GM12872 (cell line): ENCODE measurements at regions not wholly inside any gene's neighbourhood (a gene's known extent, or its start where the extent isn't known, plus 50 kb on each side); places are given as distances from the start of the nearest gene placed in this dataset.

Source experiments
- TF ChIP-seq, protein P1 (sequence below): IDR thresholded peaks from 3 replicates; pipeline ENCODE4 v1.5.1; 2011; ENCODE audit warnings: low read depth, mild to moderate bottlenecking, low read length, moderate library complexity; ENCODE audit not compliant: insufficient read depth

DNA sequence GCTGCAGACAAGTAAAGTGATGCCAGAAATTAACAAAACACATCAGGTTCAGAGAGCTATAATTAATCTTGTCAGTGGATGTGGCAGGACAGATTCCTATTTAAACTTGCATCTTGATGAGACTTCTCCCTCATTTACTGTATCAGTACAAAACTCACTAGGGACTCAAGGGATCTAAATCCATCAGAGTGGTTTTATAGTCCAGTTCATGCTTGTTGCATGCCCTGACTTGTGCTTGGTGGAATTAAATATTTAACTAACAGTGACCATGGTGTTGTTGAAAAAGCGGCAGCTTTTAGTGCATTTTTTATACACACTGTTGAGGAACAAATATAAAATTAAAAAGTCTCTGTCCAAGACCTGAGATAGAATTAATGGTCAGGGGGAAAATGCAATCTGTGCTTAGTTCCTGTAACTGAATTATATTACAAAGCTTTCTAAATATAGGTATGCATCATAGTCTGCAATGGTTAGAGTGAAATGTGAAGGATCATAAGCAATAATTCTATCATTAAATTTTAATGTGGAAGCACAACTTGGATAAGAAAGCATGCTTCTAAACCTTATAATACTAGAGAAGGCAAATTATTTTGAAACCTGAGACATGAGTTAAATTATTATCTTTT is 1475.5 kb upstream of the TENM4 start:
- TF ChIP-seq, protein P1, sequence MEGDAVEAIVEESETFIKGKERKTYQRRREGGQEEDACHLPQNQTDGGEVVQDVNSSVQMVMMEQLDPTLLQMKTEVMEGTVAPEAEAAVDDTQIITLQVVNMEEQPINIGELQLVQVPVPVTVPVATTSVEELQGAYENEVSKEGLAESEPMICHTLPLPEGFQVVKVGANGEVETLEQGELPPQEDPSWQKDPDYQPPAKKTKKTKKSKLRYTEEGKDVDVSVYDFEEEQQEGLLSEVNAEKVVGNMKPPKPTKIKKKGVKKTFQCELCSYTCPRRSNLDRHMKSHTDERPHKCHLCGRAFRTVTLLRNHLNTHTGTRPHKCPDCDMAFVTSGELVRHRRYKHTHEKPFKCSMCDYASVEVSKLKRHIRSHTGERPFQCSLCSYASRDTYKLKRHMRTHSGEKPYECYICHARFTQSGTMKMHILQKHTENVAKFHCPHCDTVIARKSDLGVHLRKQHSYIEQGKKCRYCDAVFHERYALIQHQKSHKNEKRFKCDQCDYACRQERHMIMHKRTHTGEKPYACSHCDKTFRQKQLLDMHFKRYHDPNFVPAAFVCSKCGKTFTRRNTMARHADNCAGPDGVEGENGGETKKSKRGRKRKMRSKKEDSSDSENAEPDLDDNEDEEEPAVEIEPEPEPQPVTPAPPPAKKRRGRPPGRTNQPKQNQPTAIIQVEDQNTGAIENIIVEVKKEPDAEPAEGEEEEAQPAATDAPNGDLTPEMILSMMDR = no peak

DNA sequence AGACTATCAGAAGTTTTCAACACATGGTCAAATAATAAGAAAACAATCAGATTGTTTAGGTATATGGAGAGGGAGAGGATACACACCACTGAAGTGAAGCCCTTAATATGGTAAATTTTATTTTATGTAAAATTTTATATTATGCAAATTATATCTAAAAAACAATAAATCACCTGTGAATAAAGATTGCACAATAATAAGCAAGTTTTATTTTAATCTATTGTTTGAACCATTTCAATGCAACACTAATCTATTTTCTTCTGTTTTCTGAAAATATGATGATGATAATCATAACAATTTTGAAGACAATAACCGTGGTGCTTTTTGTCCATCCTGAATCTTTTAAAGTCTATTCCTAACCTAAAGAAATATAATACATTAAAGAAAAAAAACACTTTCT is 1473.5 kb upstream of the TENM4 start:
- TF ChIP-seq, protein P1 = no peak

DNA sequence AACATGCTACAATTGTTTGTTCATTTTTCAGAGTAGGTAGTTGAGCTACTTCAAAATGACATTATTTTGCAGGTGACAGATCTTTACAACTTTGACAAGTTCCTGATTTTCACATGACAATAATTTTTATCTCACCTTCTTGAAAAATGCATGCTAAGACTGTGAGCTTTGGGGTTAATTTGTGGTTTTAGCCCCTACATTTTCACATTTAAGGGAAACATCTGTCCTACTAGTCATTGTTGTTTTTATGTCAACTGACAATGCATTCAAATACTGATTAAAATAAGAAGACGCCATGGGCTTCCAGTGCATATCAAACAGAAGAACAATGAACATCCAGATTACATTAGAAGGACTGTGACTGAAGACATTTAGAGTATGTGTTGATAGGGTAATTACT is 1470.8 kb upstream of the TENM4 start:
- TF ChIP-seq, protein P1 = no peak

DNA sequence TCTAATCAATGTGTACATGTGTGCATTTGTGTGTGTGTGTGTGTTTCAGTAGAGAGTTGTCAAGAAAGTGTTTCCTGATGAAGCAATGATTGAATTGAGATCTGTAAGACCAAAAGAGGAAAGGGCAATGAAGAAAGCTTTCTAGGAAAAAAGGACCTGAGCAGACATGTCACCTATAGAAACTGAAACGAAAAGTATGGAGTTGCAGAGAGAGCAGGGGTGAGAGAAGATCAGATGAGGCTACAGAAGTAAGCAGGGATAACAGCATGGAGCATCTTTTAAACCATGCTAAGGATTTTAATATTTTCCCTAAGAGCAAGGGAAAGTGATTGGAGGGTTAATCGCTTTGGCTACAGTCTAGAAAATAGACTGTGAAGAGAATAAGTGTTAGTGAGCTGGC is 1459.4 kb upstream of the TENM4 start:
- TF ChIP-seq, protein P1 = no peak

DNA sequence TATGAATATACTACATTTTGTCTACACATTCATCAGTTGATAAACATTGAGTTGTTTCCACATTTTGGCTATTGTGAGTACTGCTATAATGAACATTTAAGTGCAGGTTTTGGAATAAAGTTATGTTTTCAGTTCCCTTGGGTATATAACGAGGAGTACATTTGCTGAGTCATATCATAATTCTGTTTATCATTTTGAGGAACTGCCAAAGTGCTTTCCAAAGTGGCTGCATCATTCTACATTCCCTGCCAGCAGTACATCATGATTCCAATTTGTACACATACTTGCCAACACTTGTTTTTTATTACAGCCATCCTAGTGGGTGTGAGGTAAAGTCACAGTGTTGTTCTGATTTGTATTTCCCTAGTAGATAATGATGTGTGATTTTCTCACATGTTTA is 1458.6 kb upstream of the TENM4 start:
- TF ChIP-seq, protein P1 = no peak

DNA sequence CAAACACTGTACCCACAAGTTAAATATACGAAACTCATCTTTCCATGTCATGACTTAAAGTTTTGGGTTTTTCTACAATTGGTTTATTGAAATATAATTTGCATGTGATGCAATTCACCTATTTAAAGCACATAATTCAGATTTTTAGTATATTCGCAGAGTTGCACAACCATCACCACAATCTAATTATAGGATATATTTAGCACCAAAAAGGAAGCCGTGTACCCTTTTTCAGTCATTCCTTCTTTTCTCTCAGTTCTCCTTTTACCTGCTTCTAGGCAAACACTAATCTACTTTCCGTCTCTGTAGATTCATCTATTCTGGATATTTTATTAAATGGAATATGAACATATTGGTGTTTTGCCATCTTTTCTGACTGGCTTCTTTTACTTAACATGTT is 1458.1 kb upstream of the TENM4 start:
- TF ChIP-seq, protein P1 = no peak

DNA sequence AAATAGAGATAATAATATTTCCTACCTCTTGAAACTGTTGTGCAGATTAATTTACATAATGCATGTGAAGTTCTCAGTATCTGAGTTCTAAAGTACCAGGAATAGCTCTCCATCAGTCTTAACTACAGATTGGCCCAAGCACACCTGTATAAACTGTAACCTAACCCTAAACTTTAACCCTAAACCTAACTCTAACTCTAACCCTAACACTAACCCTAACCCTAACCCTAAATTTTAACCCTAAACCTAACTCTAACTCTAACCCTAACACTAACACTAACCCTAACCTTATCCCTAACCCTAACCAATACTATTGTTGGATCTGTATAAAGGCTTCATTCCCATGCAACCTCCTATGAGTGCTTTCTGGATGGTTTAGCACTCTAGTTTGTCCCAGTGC is 1445.9 kb upstream of the TENM4 start:
- TF ChIP-seq, protein P1 = no peak
